Activated naive CD4-positive, alpha-beta T cell treated with anti-CD3 and anti-CD28 coated beads, Interleukin-2, amount 50 U/mL, for 24 hours (primary cell): ENCODE measurements at regions not wholly inside any gene's neighbourhood (a gene's known extent, or its start where the extent isn't known, plus 50 kb on each side); places are given as distances from the start of the nearest gene placed in this dataset.
A peak's percentile ranks its signal among the peaks of the same experiment; 100 is the strongest.

ENCODE experiments used
- H3K27ac Mint-ChIP-seq: one replicate; pipeline ENCODE4 v1.8.0; 2021; ENCODE audit warnings: mild to moderate bottlenecking, mixed read lengths
- H3K27me3 Mint-ChIP-seq: one replicate; pipeline ENCODE4 v1.8.0; 2021; ENCODE audit warnings: mixed read lengths
- H3K36me3 Mint-ChIP-seq: one replicate; pipeline ENCODE4 v1.8.0; 2021; ENCODE audit warnings: mixed read lengths
- H3K4me1 Mint-ChIP-seq: one replicate; pipeline ENCODE4 v1.8.0; 2021; ENCODE audit warnings: mixed read lengths
- H3K4me3 Mint-ChIP-seq: one replicate; pipeline ENCODE4 v1.8.0; 2021; ENCODE audit warnings: mild to moderate bottlenecking, mixed read lengths
- H3K9me3 Mint-ChIP-seq: one replicate; pipeline ENCODE4 v1.8.0; 2021; ENCODE audit warnings: mixed read lengths

DNA sequence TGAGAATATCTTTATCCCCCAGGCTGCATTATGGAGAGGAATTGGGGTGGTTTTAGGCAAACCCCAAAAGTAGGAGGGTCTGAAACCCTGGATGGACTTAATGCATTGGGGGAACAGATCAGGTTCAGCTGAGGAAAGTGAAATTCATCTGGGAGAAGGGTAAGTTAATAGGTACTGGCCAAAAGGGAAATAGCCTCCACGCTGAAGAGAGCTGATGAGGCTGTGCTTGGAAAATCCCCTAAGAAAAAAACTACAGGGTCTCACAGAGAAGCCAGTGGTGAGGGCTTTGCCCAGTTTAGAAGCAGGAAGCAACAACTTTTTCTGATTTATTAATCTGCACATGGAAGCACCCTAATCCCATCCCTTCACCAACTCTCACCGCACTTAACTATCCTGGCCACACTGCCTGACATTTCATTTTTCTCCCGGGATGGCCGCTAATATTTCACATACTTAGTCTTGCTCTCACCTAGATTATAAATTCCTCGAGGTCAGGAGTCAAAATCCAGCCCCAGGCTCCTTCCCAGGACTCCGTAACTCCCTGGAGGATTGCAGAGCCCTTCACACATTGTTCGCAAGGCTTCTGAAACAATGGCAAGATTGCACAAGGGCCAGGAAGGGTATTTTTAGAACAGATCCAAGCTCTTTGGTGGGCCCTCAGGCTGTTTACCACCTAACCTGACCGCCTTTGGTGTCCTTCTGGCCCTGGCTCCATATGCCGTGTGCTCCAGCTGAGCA lies 60.9 kb upstream of the TARBP1 start:
- Mint-ChIP-seq H3K4me3 (no peak overlapping the region), H3K4me1 (peaks cover 14% of the 10 kb centered on the region), H3K27me3 (no peaks in the 10 kb centered on the region), H3K9me3 (no peaks in the 10 kb centered on the region), H3K27ac (peak overlapping the region; percentile 66), H3K36me3 (no peaks in the 10 kb centered on the region)

DNA sequence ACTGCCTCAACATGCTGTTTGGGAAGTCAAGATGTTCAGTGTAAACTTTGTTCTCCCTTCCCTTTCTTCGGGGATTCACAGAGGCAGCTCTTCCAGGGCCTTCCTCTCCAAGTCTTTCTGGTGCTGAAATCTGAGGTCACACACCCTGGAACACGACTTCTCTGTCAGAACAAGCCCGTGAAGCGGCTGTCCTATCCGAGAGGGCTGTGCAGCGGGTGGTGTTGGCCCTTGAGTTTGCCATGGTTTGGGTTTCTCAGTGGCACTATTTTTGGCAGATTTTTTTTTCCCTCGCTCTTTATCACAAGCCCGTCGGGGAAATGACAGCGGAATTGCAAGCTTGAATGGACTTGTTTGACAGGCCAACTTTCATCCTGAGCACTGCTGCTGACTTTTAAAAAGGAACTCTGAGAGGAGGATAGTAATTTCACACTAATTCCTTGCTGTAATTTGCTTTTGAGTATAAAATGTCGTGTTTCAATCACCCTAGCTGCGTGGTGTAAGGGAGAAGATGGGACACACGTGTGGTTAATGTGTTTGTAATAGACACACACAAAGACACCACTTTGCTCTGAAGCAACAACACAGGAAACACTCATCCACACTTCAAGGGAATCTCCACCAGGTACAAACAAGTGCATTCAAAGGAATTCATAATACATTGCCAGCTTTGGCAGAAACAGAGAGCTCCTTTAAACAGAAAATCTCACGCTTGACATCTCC lies 60.1 kb upstream of the TARBP1 start:
- Mint-ChIP-seq H3K27ac (no peak overlapping the region), H3K9me3 (no peaks in the 10 kb centered on the region), H3K4me1 (peaks cover 8% of the 10 kb centered on the region), H3K4me3 (no peak overlapping the region), H3K36me3 (no peaks in the 10 kb centered on the region), H3K27me3 (no peaks in the 10 kb centered on the region)

DNA sequence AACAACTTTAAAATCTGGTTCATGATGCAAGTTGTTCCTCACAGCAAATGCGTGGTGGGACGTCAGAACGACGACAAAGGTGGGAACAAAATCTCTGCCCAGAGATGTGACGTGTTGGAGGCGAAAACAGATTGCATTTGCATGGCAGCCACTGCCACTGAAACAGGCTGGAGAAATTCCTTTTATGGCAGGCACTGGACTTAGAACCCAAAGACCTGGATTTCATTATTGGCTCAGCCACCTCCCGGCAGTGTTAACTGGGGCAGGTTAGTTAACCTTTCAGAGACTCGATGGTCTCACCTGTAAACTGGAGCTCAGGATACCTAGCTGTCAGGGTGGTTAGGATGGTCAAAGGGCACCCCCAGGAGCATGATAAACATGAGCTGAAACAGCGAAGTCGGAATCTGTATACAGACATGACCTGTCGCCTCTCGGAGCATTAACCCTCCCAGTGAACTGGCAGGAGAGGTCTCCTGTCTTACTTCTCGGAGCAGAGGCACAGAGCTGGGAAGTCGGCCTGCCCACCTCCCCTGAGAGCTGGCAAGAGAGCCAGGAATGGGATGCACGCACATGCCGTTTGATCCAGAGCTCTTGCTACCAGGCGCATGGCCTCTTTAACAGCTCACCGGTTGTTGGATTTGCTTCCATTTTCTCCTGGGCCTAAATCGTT lies 59.2 kb upstream of the TARBP1 start:
- no peaks in the 10 kb centered on the region for H3K27me3 Mint-ChIP-seq
- H3K4me1 Mint-ChIP-seq, result no peaks in the 10 kb centered on the region
- no peak overlapping the region for H3K4me3 Mint-ChIP-seq
- no peak overlapping the region for H3K27ac Mint-ChIP-seq
- H3K9me3 Mint-ChIP-seq, result no peaks in the 10 kb centered on the region
- H3K36me3 Mint-ChIP-seq, result no peaks in the 10 kb centered on the region

DNA sequence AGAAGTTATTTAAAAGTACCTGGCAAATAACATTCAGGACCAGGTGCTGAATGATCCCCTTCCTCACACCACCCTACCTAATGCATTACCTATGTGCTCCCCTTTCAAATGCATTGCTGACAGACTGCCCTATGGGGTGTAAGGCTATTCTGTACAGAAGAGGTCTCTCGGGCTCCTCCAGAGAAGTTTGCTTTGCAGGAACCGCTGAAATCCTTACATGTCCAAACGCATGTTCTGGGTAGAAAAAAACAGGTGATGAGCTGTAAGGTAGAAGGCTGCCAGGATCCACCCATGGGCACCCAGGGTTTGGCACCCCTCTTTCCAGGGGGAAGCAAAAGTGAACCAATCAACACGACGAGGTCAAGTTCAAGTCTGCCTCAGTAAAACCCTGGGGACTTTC lies 58.3 kb upstream of the TARBP1 start:
- H3K36me3 Mint-ChIP-seq, result no peaks in the 10 kb centered on the region
- no peaks in the 10 kb centered on the region for H3K4me1 Mint-ChIP-seq
- no peak overlapping the region for H3K27ac Mint-ChIP-seq
- H3K27me3 Mint-ChIP-seq, result no peaks in the 10 kb centered on the region
- H3K9me3 Mint-ChIP-seq, result no peaks in the 10 kb centered on the region
- H3K4me3 Mint-ChIP-seq, result no peak overlapping the region

DNA sequence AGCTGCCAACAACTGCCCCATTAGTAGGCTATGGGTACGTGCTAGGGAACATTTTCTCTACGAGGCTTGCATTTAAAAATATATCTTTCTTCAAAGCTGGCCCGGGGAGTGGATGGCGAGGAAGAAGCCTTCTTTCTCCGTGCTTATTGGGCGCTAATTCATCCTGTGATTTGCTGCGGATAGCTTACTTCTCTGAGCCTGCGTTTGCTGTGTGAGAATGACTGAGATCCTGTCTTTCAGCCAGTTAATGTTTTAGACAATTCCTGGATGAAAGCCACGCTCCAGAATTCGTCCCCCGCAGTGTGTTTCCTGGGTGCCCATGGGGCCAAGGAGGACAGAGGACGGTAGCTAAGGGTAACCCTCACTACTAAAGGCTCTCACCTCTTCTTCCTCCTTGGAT lies 57.8 kb upstream of the TARBP1 start:
- no peaks in the 10 kb centered on the region for H3K4me1 Mint-ChIP-seq
- no peaks in the 10 kb centered on the region for H3K9me3 Mint-ChIP-seq
- no peak overlapping the region for H3K27ac Mint-ChIP-seq
- H3K4me3 Mint-ChIP-seq, result no peak overlapping the region
- no peaks in the 10 kb centered on the region for H3K27me3 Mint-ChIP-seq
- H3K36me3 Mint-ChIP-seq, result no peaks in the 10 kb centered on the region

DNA sequence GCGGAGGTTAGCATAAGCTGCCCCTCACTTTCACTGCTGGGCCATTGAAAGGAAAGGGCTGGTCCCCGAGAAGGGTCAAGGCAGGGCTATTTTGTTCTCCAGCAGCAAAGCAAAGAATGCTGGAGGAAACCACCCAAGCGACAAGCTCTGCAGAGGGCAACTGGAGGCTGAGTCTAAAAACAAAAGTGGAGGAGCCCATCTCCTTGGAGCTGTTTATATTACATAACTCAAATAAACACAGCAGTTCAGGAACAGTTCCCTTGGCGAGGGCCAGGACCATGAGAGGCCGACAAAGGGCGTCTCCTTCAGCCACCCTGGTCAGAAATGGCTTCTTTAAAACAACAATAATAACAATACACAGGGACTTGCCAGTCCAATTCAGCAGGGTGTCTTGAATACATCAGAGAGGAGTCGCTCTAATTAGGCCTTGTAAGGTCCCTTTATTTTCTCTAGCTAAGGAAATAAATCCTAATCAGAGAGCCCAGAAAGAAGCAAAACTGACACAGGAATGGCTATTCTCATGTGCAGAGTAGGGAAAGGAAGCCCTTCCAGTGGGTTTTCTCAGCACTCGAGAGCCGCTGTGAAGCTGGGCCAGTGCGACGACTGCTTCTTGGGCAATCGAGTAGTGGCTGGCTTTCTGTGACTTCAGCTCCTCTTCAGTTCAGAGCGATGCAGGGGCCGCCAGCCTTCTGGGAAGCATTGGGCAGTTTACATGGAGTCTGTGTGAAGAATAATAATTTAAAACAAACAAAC lies 57.0 kb upstream of the TARBP1 start:
- Mint-ChIP-seq H3K9me3 (no peaks in the 10 kb centered on the region), H3K27ac (no peak overlapping the region), H3K27me3 (no peaks in the 10 kb centered on the region), H3K4me1 (no peaks in the 10 kb centered on the region), H3K4me3 (no peak overlapping the region), H3K36me3 (no peaks in the 10 kb centered on the region)

DNA sequence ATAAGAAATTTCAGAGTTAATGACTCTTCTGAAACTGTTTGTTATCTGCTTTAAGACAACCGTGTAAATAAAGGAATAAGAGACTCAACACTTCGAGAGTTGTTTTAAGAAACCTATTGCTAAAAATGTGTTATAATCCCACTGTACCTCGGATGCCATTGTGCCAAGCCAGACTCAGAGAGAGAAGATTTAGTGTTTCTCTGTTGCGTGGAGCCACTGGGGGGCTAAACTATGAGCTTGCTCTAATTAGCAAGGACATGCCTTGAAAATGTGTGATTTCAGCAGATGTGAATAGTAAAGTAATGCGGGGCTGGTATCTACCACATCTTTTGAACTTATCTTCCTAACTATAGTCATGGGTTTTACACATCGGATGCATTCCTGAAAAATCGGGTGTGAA lies 56.2 kb upstream of the TARBP1 start:
- Mint-ChIP-seq H3K9me3 (no peaks in the 10 kb centered on the region), H3K36me3 (no peaks in the 10 kb centered on the region), H3K4me3 (no peak overlapping the region), H3K27ac (no peak overlapping the region), H3K4me1 (no peaks in the 10 kb centered on the region), H3K27me3 (peaks cover 2% of the 10 kb centered on the region)

DNA sequence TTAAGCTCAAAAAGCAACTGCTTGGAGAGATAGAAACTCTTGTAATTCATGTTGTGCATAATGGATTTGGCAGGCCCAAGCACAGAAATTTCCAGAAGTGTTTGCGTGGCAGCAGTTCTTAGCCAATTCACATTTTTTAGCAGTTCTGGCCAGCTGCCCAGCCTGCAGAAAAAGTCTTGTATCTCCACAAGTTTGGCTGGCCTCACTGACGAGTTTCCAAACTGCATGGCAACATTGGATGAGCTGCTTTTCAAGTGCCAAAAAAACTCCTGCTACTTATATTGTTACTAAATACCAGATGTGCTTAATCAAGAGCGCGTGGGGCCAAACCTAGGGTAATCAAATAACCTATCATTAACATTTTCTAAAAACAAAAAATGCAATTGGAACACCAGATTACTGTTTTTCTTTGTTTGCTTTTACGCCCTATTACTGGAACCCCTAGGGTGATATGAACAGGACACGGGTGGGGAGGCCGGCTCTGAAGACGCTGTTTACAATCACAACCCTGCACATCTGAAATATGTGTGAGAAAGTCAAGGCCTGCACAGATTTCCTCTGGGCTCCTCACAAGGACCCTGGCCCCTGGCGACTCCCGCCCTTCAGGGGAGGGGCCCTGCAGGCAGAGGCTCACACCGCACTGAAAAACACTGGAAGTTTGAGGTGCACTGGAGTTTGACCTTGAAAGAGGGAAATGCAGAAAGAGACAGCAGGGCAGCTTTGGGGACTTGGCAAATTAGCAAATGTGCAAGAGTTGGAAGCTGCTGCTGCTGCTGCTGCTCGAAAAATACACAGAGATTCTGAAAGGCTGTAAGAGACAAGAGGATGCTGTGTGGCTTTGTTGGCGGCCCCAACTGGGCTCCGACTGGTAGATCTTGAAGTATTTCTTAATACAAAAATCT lies 55.2 kb upstream of the TARBP1 start:
- H3K36me3 Mint-ChIP-seq, result no peaks in the 10 kb centered on the region
- no peaks in the 10 kb centered on the region for H3K9me3 Mint-ChIP-seq
- H3K4me1 Mint-ChIP-seq, result no peaks in the 10 kb centered on the region
- H3K27me3 Mint-ChIP-seq, result peaks cover 2% of the 10 kb centered on the region
- no peak overlapping the region for H3K27ac Mint-ChIP-seq
- no peak overlapping the region for H3K4me3 Mint-ChIP-seq

DNA sequence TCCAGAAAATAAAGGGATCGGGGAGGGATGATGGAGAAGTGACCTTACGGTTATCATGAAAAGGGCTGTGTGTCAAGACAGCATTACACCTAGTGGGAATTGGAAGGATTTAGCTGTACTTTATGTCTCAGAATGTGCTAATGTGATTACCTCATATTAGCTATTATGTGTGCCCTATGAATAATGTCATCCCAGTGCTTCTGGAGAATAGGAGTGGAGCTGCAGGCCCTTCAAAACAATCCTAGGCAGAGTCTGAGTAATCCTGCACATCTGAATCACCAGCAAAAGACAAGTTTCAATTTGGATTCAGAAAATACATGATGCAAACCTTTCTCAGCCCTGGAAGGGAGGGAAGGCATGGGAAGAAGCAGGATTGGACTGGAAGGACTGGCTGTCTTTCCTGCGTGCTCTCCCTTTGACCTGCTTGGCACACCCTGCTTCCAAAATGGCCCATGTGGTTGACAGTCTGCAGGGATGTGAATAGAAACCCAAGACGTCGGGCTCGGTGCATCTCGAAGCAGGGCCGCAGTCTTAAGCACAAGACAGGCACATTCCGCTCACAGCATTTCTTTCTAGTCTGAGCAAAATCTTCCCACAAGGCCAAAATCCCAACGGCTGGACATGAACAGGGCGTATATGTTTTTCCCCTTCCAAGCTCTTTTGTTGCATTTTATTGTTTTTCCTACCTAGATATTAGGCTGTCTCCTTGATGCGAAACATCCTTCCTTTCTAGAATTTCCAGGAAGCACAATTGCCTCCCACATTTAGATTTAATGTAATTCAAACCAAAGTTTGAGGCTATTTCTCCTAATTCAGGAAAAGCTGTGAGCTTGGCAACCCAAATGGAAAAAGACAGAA lies 54.3 kb upstream of the TARBP1 start:
- H3K9me3 Mint-ChIP-seq, result no peaks in the 10 kb centered on the region
- H3K4me3 Mint-ChIP-seq, result no peak overlapping the region
- no peak overlapping the region for H3K27ac Mint-ChIP-seq
- H3K4me1 Mint-ChIP-seq, result no peaks in the 10 kb centered on the region
- H3K36me3 Mint-ChIP-seq, result no peaks in the 10 kb centered on the region
- H3K27me3 Mint-ChIP-seq, result peaks cover 2% of the 10 kb centered on the region

DNA sequence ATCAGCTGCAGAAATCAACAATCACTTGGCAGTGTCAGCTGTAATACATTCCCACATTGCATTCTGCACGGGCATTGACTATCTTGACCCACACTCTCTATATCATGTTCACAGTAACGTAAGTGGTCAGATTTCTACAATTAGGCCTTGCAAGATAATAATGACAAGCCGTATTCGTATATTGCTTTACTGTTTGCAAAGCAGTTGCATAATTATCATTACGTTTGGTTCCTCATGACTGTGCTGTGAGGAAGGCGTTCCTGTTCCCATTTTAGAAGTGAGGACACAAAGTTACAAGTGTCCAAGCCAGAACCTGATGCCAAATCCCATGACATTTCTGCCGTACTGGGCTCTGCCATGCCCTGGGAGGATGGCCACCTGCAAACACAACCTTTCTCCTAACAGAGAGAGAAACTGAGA lies 53.5 kb upstream of the TARBP1 start:
- Mint-ChIP-seq H3K9me3 (no peaks in the 10 kb centered on the region), H3K36me3 (no peaks in the 10 kb centered on the region), H3K27me3 (peaks cover 2% of the 10 kb centered on the region), H3K4me3 (no peak overlapping the region), H3K4me1 (no peaks in the 10 kb centered on the region), H3K27ac (no peak overlapping the region)

DNA sequence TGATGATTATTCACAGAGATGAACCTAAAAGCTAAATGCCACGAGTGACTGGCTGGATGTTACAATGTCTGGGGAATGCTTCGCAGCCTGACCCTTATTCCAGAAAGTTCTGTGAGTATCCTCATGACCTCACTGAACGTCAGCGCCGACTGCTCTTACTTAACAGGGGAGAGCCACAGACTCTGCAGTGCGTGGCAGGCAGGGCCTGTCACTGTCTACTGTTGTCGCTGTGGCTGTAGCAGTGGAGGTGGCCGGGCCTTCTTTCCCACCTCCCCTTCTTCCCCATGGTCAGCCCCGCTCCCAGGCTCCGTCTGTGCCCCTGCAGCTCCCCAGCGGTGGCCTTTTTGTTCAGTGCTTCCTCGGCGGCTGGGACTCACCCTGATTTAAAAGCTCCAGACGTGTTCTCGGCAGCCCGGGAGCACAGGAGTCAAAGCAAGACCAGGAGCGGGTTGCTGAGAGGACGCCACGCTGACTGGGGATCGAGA lies 52.2 kb upstream of the TARBP1 start:
- H3K4me3 Mint-ChIP-seq, result no peak overlapping the region
- H3K27ac Mint-ChIP-seq, result no peak overlapping the region
- H3K27me3 Mint-ChIP-seq, result peaks cover 2% of the 10 kb centered on the region
- no peaks in the 10 kb centered on the region for H3K4me1 Mint-ChIP-seq
- H3K9me3 Mint-ChIP-seq, result no peaks in the 10 kb centered on the region
- no peaks in the 10 kb centered on the region for H3K36me3 Mint-ChIP-seq

DNA sequence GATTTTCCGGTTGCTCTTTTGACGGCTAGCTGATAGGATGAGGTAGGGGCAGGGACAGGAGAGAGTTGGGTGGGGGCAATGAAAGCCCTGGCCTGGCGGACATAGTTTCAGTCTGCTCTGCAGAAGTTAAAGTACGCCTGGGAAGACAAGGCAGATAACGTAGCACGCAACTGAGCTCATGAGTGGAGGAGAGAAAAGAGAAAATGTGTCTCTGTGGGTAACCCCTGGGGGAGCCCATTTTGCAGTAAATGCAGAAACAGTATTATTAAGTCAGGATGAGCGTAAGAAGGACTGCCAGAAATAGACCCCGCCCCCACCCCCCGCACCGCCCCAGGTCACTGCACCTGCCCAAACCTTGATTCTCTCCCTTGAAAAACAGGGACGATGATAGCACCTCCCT lies 51.7 kb upstream of the TARBP1 start:
- Mint-ChIP-seq H3K4me1 (no peaks in the 10 kb centered on the region), H3K27ac (no peak overlapping the region), H3K27me3 (peaks cover 2% of the 10 kb centered on the region), H3K4me3 (no peak overlapping the region), H3K36me3 (no peaks in the 10 kb centered on the region), H3K9me3 (no peaks in the 10 kb centered on the region)

DNA sequence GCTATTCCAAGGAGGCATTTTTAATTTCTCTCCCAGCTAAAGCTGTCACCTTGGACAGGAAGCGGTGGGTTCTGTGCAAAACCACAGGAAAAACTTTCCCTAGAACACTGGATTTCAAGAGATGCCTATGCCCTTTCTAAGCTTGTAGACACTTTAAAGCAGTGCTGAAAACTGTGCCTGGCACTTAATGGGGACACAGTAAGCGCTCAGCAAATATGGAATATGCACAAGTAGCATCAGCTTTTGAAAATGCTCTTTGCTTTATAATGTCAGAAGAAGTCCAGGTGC lies 50.9 kb upstream of the TARBP1 start:
- Mint-ChIP-seq H3K27me3 (peaks cover 2% of the 10 kb centered on the region), H3K9me3 (no peaks in the 10 kb centered on the region), H3K27ac (no peak overlapping the region), H3K4me3 (no peak overlapping the region), H3K36me3 (no peaks in the 10 kb centered on the region), H3K4me1 (peaks cover 5% of the 10 kb centered on the region)
